ENCODE measurements at regions not wholly inside any gene's neighbourhood (a gene's known extent, or its start where the extent isn't known, plus 50 kb on each side); places are given as distances from the start of the nearest gene placed in this dataset.

GRCh38 chr6:82419132-82419581, 55.5 kb downstream of the TPBG start:
- TF ChIP-seq CTCF (IDR thresholded peaks at IDR 0.05; ENCODE audit: partially characterized antibody, unreplicated experiment): no peak
- no peak for DNase-seq
- H3K27ac Mint-ChIP-seq (ENCODE audit: unreplicated experiment): no peak overlapping the region

DNA sequence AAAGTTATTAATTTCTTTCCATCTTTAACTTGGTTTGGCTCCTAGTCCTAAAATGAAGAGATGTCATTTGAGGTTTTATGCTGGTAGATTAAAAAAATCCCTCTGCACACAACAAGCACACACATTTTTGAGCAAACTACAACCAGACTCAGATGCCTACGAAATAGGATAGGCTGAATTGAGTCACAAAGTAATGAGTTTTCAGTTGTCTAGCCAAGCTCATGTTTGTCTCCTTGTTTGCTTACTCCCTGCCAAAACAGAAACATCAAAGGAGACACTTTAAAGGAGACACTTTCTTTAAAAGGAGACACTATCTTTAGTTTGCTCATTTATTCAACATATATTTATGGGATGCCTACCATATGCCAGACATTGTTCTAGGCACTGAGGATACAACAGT, 56.2 kb downstream of the TPBG start:
- no peak overlapping the region for H3K4me3 Mint-ChIP-seq (ENCODE audit: unreplicated experiment)
- no peaks in the 10 kb centered on the region for H3K4me1 Mint-ChIP-seq (ENCODE audit: low read depth, unreplicated experiment)
- DNase-seq: no peak
- H3K27me3 Mint-ChIP-seq (ENCODE audit: unreplicated experiment): no peaks in the 10 kb centered on the region
- no peaks in the 10 kb centered on the region for H3K9me3 Mint-ChIP-seq (ENCODE audit: unreplicated experiment)
- no peaks in the 10 kb centered on the region for H3K36me3 Mint-ChIP-seq (ENCODE audit: unreplicated experiment)
- no peak for TF ChIP-seq CTCF (IDR thresholded peaks at IDR 0.05; ENCODE audit: partially characterized antibody, unreplicated experiment)
- no peak overlapping the region for H3K27ac Mint-ChIP-seq (ENCODE audit: unreplicated experiment)

More at GRCh38 chr6:82419132-82419581, 55.5 kb downstream of the TPBG start:
- Mint-ChIP-seq H3K36me3 (ENCODE audit: unreplicated experiment) (no peaks in the 10 kb centered on the region), H3K27me3 (ENCODE audit: unreplicated experiment) (no peaks in the 10 kb centered on the region), H3K4me1 (ENCODE audit: low read depth, unreplicated experiment) (no peaks in the 10 kb centered on the region), H3K4me3 (ENCODE audit: unreplicated experiment) (no peak overlapping the region), H3K9me3 (ENCODE audit: unreplicated experiment) (no peaks in the 10 kb centered on the region)

GRCh38 chr6:82430611-82431010, 67.0 kb downstream of the TPBG start:
- no peaks in the 10 kb centered on the region for H3K9me3 Mint-ChIP-seq (ENCODE audit: unreplicated experiment)
- no peak overlapping the region for H3K4me3 Mint-ChIP-seq (ENCODE audit: unreplicated experiment)
- no peaks in the 10 kb centered on the region for H3K4me1 Mint-ChIP-seq (ENCODE audit: low read depth, unreplicated experiment)
- no peak overlapping the region for H3K27ac Mint-ChIP-seq (ENCODE audit: unreplicated experiment)
- no peaks in the 10 kb centered on the region for H3K36me3 Mint-ChIP-seq (ENCODE audit: unreplicated experiment)
- peaks cover 1% of the 10 kb centered on the region for H3K27me3 Mint-ChIP-seq (ENCODE audit: unreplicated experiment)
- DNase-seq: no peak
- TF ChIP-seq CTCF (IDR thresholded peaks at IDR 0.05; ENCODE audit: partially characterized antibody, unreplicated experiment): no peak

GRCh38 chr6:82436740-82437139, 73.1 kb downstream of the TPBG start:
- Mint-ChIP-seq H3K27me3 (ENCODE audit: unreplicated experiment) (no peaks in the 10 kb centered on the region), H3K27ac (ENCODE audit: unreplicated experiment) (no peak overlapping the region), H3K36me3 (ENCODE audit: unreplicated experiment) (no peaks in the 10 kb centered on the region), H3K4me3 (ENCODE audit: unreplicated experiment) (no peak overlapping the region), H3K9me3 (ENCODE audit: unreplicated experiment) (no peaks in the 10 kb centered on the region), H3K4me1 (ENCODE audit: low read depth, unreplicated experiment) (no peaks in the 10 kb centered on the region)
- no peak for DNase-seq
- TF ChIP-seq CTCF (IDR thresholded peaks at IDR 0.05; ENCODE audit: partially characterized antibody, unreplicated experiment): no peak

DNA sequence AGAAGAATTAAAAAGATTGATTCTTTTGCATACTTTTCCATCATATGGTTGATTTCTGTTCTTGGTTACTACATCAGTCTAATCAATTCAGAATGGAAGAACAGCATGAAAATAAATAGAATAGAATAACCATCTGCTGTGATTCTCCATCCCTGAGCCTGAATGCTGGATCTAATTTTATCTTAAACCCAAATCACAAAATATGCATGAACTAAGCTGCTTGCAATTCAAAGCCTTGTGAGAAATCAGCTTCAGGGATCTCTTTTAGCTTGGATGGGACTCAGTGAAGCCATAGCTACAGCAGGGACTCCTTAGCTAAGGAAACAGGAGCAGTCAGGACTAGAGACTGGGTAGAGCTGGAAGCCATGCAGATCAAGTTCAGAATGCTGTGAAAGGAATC, 74.1 kb downstream of the TPBG start:
- Mint-ChIP-seq H3K27me3 (ENCODE audit: unreplicated experiment) (no peaks in the 10 kb centered on the region), H3K4me1 (ENCODE audit: low read depth, unreplicated experiment) (no peaks in the 10 kb centered on the region), H3K27ac (ENCODE audit: unreplicated experiment) (no peak overlapping the region), H3K4me3 (ENCODE audit: unreplicated experiment) (no peak overlapping the region), H3K36me3 (ENCODE audit: unreplicated experiment) (no peaks in the 10 kb centered on the region), H3K9me3 (ENCODE audit: unreplicated experiment) (no peaks in the 10 kb centered on the region)
- no peak for TF ChIP-seq CTCF (IDR thresholded peaks at IDR 0.05; ENCODE audit: partially characterized antibody, unreplicated experiment)
- DNase-seq: no peak
